ENCODE measurements at regions not wholly inside any gene's neighbourhood (a gene's known extent, or its start where the extent isn't known, plus 50 kb on each side); places are given as distances from the start of the nearest gene placed in this dataset.

GRCh38 chr2:853203-853870 is 97.3 kb upstream of the SNTG2 start:
- TF ChIP-seq, protein P1, sequence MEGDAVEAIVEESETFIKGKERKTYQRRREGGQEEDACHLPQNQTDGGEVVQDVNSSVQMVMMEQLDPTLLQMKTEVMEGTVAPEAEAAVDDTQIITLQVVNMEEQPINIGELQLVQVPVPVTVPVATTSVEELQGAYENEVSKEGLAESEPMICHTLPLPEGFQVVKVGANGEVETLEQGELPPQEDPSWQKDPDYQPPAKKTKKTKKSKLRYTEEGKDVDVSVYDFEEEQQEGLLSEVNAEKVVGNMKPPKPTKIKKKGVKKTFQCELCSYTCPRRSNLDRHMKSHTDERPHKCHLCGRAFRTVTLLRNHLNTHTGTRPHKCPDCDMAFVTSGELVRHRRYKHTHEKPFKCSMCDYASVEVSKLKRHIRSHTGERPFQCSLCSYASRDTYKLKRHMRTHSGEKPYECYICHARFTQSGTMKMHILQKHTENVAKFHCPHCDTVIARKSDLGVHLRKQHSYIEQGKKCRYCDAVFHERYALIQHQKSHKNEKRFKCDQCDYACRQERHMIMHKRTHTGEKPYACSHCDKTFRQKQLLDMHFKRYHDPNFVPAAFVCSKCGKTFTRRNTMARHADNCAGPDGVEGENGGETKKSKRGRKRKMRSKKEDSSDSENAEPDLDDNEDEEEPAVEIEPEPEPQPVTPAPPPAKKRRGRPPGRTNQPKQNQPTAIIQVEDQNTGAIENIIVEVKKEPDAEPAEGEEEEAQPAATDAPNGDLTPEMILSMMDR (IDR thresholded peaks at IDR 0.05; ENCODE audit: low read depth, low read length), result no peak
- TF ChIP-seq POLR2A (IDR thresholded peaks at IDR 0.05; ENCODE audit: extremely low read depth, insufficient read length), result no peak

All from NB4 (cell line).